ENCODE measurements at regions not wholly inside any gene's neighbourhood (a gene's known extent, or its start where the extent isn't known, plus 50 kb on each side); places are given as distances from the start of the nearest gene placed in this dataset.
A peak's percentile ranks its signal among the peaks of the same experiment; 100 is the strongest.

- H3F3A ChIP-seq (ENCODE audit: low read depth): no peaks in the 10 kb centered on the region
- H3K36me3 Mint-ChIP-seq: no peaks in the 10 kb centered on the region
- no peak for DNase-seq (ENCODE audit: low spot score)
- no peak overlapping the region for H3K4me3 ChIP-seq
- H3K27me3 Mint-ChIP-seq (ENCODE audit: insufficient read depth, low read depth): peaks cover 3% of the 10 kb centered on the region
- no peaks in the 10 kb centered on the region for H3K9me3 ChIP-seq (ENCODE audit: low read depth)
- H3K79me2 ChIP-seq (ENCODE audit: low read depth): no peaks in the 10 kb centered on the region
- peaks cover 7% of the 10 kb centered on the region for H3K4me1 Mint-ChIP-seq
- no peak overlapping the region for H3K27ac Mint-ChIP-seq
- H4K20me1 ChIP-seq (ENCODE audit: low read depth): no peaks in the 10 kb centered on the region
- no peak overlapping the region for H3K4me2 ChIP-seq
- no peak overlapping the region for H3K4me3 Mint-ChIP-seq
- H3K9ac ChIP-seq: no peak overlapping the region
- H3K36me3 ChIP-seq: no peaks in the 10 kb centered on the region
- H3K27me3 ChIP-seq: no peaks in the 10 kb centered on the region
- TF ChIP-seq CTCF (IDR thresholded peaks at IDR 0.05) (no peak), EZH2 (IDR thresholded peaks at IDR 0.05) (no peak), EZH2phosphoT487 (IDR thresholded peaks at IDR 0.05) (no peak)
- H3K9me3 Mint-ChIP-seq: no peaks in the 10 kb centered on the region
- no peak overlapping the region for H3K27ac ChIP-seq
- peaks cover 28% of the 10 kb centered on the region for H3K4me1 ChIP-seq
- H2AFZ ChIP-seq (replicated peaks): peak overlapping the region; percentile 54
These were observed 149.7 kb upstream of the SGK1 start for GRCh38 chr6:134467620-134468019.

DNA sequence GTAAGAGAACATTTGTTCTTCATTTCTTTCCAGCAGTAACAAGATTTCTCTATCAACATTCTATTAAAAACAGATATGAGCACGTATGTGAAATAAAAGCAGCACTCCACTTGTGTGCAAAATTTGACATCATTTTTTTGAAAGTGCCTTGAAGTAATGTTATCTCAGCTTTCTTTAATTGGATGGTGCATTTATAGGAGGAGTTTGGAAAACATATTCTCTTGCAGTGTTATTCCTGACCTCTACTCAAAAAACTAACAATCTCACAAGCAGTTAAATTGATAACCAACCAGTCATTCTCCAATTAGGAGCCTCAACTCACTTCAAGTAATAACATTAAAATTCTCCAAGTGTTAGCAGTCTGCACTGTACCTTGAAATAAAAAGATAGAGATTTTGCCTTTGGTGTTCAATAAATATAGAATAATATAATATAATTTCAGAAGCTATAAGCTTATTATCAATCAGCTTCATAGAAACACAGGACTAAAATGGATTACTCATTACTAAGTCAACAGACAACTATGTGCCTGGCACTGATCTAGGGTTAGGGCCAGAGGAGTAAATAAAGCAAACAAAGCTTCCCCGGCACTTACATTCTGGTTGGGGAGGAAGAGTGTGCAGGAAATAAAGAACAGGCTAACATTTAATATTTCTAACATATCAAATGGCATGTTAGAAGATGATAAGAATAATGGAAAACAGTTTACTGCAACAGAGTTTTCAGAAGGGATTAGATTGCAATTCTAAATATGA lies 149.0 kb upstream of the SGK1 start:
- H3K4me3 Mint-ChIP-seq: no peak overlapping the region
- no peaks in the 10 kb centered on the region for H3K9me3 Mint-ChIP-seq

GRCh38 chr6:134464690-134465411 lies 146.9 kb upstream of the SGK1 start:
- H3K79me2 ChIP-seq (ENCODE audit: low read depth): no peaks in the 10 kb centered on the region
- H3K4me3 ChIP-seq: no peak overlapping the region
- no peak overlapping the region for H3K4me3 Mint-ChIP-seq
- H3K9me3 ChIP-seq (ENCODE audit: low read depth): no peaks in the 10 kb centered on the region
- H3K4me1 Mint-ChIP-seq: peaks cover 6% of the 10 kb centered on the region
- no peaks in the 10 kb centered on the region for H3K27me3 ChIP-seq
- H3K27ac ChIP-seq: no peak overlapping the region
- peaks cover 11% of the 10 kb centered on the region for H3K4me1 ChIP-seq
- no peaks in the 10 kb centered on the region for H3K36me3 ChIP-seq
- TF ChIP-seq EZH2 (IDR thresholded peaks at IDR 0.05) (no peak), EZH2phosphoT487 (IDR thresholded peaks at IDR 0.05) (no peak), CTCF (IDR thresholded peaks at IDR 0.05) (no peak)
- no peaks in the 10 kb centered on the region for H3K27me3 Mint-ChIP-seq (ENCODE audit: insufficient read depth, low read depth)
- H3K4me2 ChIP-seq: no peak overlapping the region
- no peaks in the 10 kb centered on the region for H4K20me1 ChIP-seq (ENCODE audit: low read depth)
- H3K36me3 Mint-ChIP-seq: no peaks in the 10 kb centered on the region
- H3K9ac ChIP-seq: no peak overlapping the region
- no peak overlapping the region for H2AFZ ChIP-seq (replicated peaks)
- H3K9me3 Mint-ChIP-seq: no peaks in the 10 kb centered on the region
- H3F3A ChIP-seq (ENCODE audit: low read depth): no peaks in the 10 kb centered on the region
- no peak overlapping the region for H3K27ac Mint-ChIP-seq
- no peak for DNase-seq (ENCODE audit: low spot score)

More for the DNA sequence above, 149.0 kb upstream of the SGK1 start:
- no peaks in the 10 kb centered on the region for H3K36me3 Mint-ChIP-seq
- peaks cover 7% of the 10 kb centered on the region for H3K4me1 Mint-ChIP-seq
- H3K4me1 ChIP-seq: peaks cover 21% of the 10 kb centered on the region
- DNase-seq (ENCODE audit: low spot score): no peak
- H3K4me2 ChIP-seq: no peak overlapping the region
- H4K20me1 ChIP-seq (ENCODE audit: low read depth): no peaks in the 10 kb centered on the region
- no peak overlapping the region for H2AFZ ChIP-seq (replicated peaks)
- H3F3A ChIP-seq (ENCODE audit: low read depth): no peaks in the 10 kb centered on the region
- H3K36me3 ChIP-seq: no peaks in the 10 kb centered on the region
- H3K9ac ChIP-seq: no peak overlapping the region
- no peaks in the 10 kb centered on the region for H3K27me3 ChIP-seq
- no peaks in the 10 kb centered on the region for H3K9me3 ChIP-seq (ENCODE audit: low read depth)
- no peak overlapping the region for H3K27ac ChIP-seq
- H3K4me3 ChIP-seq: no peak overlapping the region
- H3K79me2 ChIP-seq (ENCODE audit: low read depth): no peaks in the 10 kb centered on the region
- no peak for TF ChIP-seq EZH2phosphoT487 (IDR thresholded peaks at IDR 0.05)
- no peak for TF ChIP-seq CTCF (IDR thresholded peaks at IDR 0.05)
- TF ChIP-seq EZH2 (IDR thresholded peaks at IDR 0.05): no peak
- no peak overlapping the region for H3K27ac Mint-ChIP-seq
- peaks cover 3% of the 10 kb centered on the region for H3K27me3 Mint-ChIP-seq (ENCODE audit: insufficient read depth, low read depth)

Data from neural progenitor cell (in vitro differentiated cells).